Neuronal stem cell (in vitro differentiated cells): ENCODE measurements at regions not wholly inside any gene's neighbourhood (a gene's known extent, or its start where the extent isn't known, plus 50 kb on each side); places are given as distances from the start of the nearest gene placed in this dataset.

ENCODE experiments used
- DNase-seq: peaks from one replicate; pipeline ENCODE4 v3.0.0-alpha.2; 2013; ENCODE audit warnings: low spot score
- H2AFZ ChIP-seq: one replicate; pipeline ENCODE4 v1.6.1; 2013; ENCODE audit warnings: mild to moderate bottlenecking, low read length, inconsistent platforms
- H2AK5ac ChIP-seq: 2 replicates; pipeline ENCODE4 v1.6.1; 2013; ENCODE audit warnings: low read depth, mild to moderate bottlenecking, inconsistent platforms, low read length, moderate library complexity, mixed read lengths
- H2BK120ac ChIP-seq: 2 replicates; pipeline ENCODE4 v1.6.1; 2013; ENCODE audit warnings: low read depth, mild to moderate bottlenecking, inconsistent platforms, low read length, moderate library complexity, mixed read lengths
- H2BK12ac ChIP-seq: one replicate; pipeline ENCODE4 v1.6.1; 2013; ENCODE audit warnings: low read length, inconsistent platforms
- H2BK15ac ChIP-seq: 2 replicates; pipeline ENCODE4 v1.6.1; 2013; ENCODE audit warnings: mild to moderate bottlenecking, low read length, inconsistent platforms, mixed read lengths
- H2BK5ac ChIP-seq: one replicate; pipeline ENCODE4 v1.6.1; 2013; ENCODE audit warnings: inconsistent platforms, mild to moderate bottlenecking, low read length, moderate library complexity
- H3K14ac ChIP-seq: one replicate; pipeline ENCODE4 v1.6.1; 2013; ENCODE audit warnings: low read length, inconsistent platforms
- H3K18ac ChIP-seq: 2 replicates; pipeline ENCODE4 v1.6.1; 2013; ENCODE audit warnings: low read length, inconsistent platforms
- H3K23ac ChIP-seq: 2 replicates; pipeline ENCODE4 v1.6.1; 2013; ENCODE audit warnings: low read depth, mild to moderate bottlenecking, mixed read lengths, low read length, inconsistent platforms; ENCODE audit not compliant: poor library complexity
- H3K27ac ChIP-seq: replicated peaks from 3 replicates; pipeline ENCODE4 v1.5.1; 2013; ENCODE audit warnings: low read length, inconsistent platforms
- H3K27me3 ChIP-seq, 3 experiments: 2 replicates each; pipeline ENCODE4 v1.6.1; 2013; ENCODE audit warnings: low read length in 3 of 3, mild to moderate bottlenecking in 2 of 3, inconsistent platforms in 1 of 3, low read depth in 1 of 3, mixed read lengths in 1 of 3, moderate library complexity in 1 of 3; ENCODE audit not compliant: control insufficient read depth in 3 of 3, insufficient read depth in 3 of 3
- H3K36me3 ChIP-seq, 2 donors: replicated peaks in 1 of 2; 2 replicates each; pipeline ENCODE4 v1.6.1; 2013; ENCODE audit warnings: low read length in 2 of 2; ENCODE audit not compliant: control insufficient read depth in 2 of 2, insufficient read depth in 2 of 2
- H3K4ac ChIP-seq: 2 replicates; pipeline ENCODE4 v1.6.1; 2013; ENCODE audit warnings: inconsistent platforms, mild to moderate bottlenecking, low read length, moderate library complexity
- H3K4me1 ChIP-seq, 2 donors: 1 replicate in 1 of 2; 2 replicates in 1 of 2; pipeline ENCODE4 v1.6.1; 2013; ENCODE audit warnings: low read length in 2 of 2, low read depth in 1 of 2; ENCODE audit not compliant: control insufficient read depth in 2 of 2, insufficient read depth in 1 of 2
- H3K4me2 ChIP-seq: one replicate; pipeline ENCODE4 v1.6.1; 2013; ENCODE audit warnings: mild to moderate bottlenecking, low read length, inconsistent platforms; ENCODE audit not compliant: insufficient read depth, poor library complexity, severe bottlenecking
- H3K4me3 ChIP-seq, 2 donors: 2 replicates each; pipeline ENCODE4 v1.5.1; 2013; ENCODE audit warnings: low read length in 2 of 2, mild to moderate bottlenecking in 2 of 2, inconsistent platforms in 1 of 2, moderate library complexity in 1 of 2
- H3K79me1 ChIP-seq: one replicate; pipeline ENCODE4 v1.6.1; 2013; ENCODE audit warnings: low read depth, mild to moderate bottlenecking, inconsistent platforms, low read length, moderate library complexity
- H3K9ac ChIP-seq: one replicate; pipeline ENCODE4 v1.6.1; 2013; ENCODE audit warnings: mild to moderate bottlenecking, low read depth, low read length, inconsistent platforms; ENCODE audit not compliant: poor library complexity
- H3K9me3 ChIP-seq, 2 donors: replicated peaks in 1 of 2; 2 replicates each; pipeline versions ENCODE3 to v1.6.1; 2013; ENCODE audit warnings: low read length in 2 of 2, mild to moderate bottlenecking in 2 of 2, inconsistent platforms in 1 of 2, low read depth in 1 of 2, mixed read lengths in 1 of 2, moderate library complexity in 1 of 2; ENCODE audit not compliant: control insufficient read depth in 2 of 2, insufficient read depth in 1 of 2
- H4K8ac ChIP-seq: one replicate; pipeline ENCODE4 v1.6.1; 2013; ENCODE audit warnings: low read depth, mild to moderate bottlenecking, inconsistent platforms, low read length, moderate library complexity
- H4K91ac ChIP-seq: one replicate; pipeline ENCODE4 v1.6.1; 2013; ENCODE audit warnings: low read length, low read depth, mild to moderate bottlenecking, inconsistent platforms; ENCODE audit not compliant: poor library complexity
- WGBS, 2 donors: extraction: QIAGEN DNeasy Blood & Tissue Kit; methylation state at CpG; one replicate each; pipeline ENCODE4 v1.1.7; 2013; ENCODE audit warnings: missing lambda C conversion rate in 2 of 2, mixed read lengths in 1 of 2; ENCODE audit not compliant: insufficient read length in 2 of 2, insufficient replicate concordance in 1 of 2; ENCODE audit errors: extremely low coverage in 2 of 2; 5-methylcytosine and 5-hydroxymethylcytosine counted together

DNA sequence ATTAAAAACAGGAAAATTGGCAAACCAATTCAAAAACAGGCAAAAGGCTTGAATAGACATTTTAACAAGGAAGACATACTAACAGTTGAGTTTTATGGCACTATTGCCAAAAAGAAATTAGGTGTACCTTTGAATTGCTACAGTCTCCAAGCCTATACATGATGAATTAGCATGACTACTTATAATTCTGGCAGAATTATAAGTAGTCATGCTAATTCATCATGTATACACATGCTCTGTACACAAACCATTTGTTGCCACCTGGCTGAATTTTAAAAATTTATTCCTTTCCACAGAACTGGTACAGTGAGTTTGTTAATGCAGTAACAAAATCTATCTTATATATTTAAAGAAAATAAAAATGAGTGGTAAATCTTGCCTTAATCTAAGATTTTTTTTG lies 1332.0 kb upstream of the CRIM1 start:
- Histone ChIP-seq H2BK120ac (no peak overlapping the region), H2BK12ac (no peak overlapping the region), H3K4me2 (no peak overlapping the region), H3K9me3 (no peaks in the 10 kb centered on the region), H4K91ac (no peak overlapping the region), H3K27me3 (no peaks in the 10 kb centered on the region), H3K23ac (no peak overlapping the region), H3K4me3 (no peak overlapping the region), H3K14ac (no peak overlapping the region), H3K4ac (no peak overlapping the region), H3K36me3 (no peaks in the 10 kb centered on the region), H3K79me1 (no peaks in the 10 kb centered on the region), H3K4me1 (no peaks in the 10 kb centered on the region), H2AFZ (no peak overlapping the region), H2BK5ac (no peak overlapping the region), H4K8ac (no peak overlapping the region), H2AK5ac (no peak overlapping the region), H3K9ac (no peak overlapping the region), H3K27ac (no peak overlapping the region), H3K18ac (no peak overlapping the region), H2BK15ac (no peak overlapping the region)
- no peak for DNase-seq

DNA sequence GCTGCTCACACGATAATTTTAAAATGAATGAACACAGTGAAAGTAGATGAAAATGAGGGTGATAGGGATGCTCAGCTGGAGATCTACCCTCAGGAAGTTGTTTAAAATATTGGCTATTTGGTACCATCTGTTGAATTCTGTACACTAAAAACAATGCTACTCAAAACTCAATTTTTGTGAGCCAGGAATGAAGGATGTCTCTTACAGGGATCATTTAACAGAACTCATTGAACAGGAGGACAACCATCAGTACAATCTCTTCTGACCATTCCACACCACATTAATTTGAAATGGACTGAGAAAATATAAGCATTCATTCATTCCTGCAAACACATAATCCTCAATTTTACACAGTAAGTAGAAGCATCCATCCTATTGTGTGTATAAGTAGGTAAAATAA lies 1355.1 kb upstream of the CRIM1 start:
- Histone ChIP-seq H2AFZ (no peak overlapping the region), H3K4me1 (no peaks in the 10 kb centered on the region), H3K18ac (no peak overlapping the region), H2BK12ac (no peak overlapping the region), H4K8ac (no peak overlapping the region), H3K4me3 (no peak overlapping the region), H4K91ac (no peak overlapping the region), H3K79me1 (no peaks in the 10 kb centered on the region), H3K36me3 (no peaks in the 10 kb centered on the region), H3K14ac (no peak overlapping the region), H2BK5ac (no peak overlapping the region), H3K9ac (no peak overlapping the region), H3K4me2 (no peak overlapping the region), H2BK120ac (no peak overlapping the region), H2BK15ac (no peak overlapping the region), H3K27ac (no peak overlapping the region), H2AK5ac (no peak overlapping the region), H3K9me3 (no peaks in the 10 kb centered on the region), H3K4ac (no peak overlapping the region), H3K23ac (no peak overlapping the region), H3K27me3 (no peaks in the 10 kb centered on the region)
- WGBS, 2 donors: no CpG with 5 or more reads among the region's 1 CpG
- DNase-seq: no peak

DNA sequence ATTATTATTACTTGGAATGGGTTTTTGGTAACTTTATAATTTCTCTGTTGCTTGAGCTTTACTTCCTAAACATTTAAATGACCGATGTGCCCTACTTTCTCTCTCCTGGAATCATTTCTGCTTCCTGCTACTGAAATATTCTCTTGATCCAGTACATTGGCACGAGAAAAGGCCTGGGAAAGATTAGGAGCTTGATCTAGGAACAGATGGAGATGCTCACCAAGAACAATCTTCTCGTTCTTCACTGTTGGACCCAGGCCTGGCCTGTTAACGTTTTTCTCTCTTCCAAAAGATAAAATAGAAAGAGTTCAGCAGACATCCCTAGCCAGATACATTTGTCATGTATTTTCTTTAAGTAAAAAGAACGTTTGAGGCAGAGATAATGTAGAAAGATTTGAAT lies 1356.8 kb upstream of the CRIM1 start:
- H2BK15ac ChIP-seq: no peak overlapping the region
- no peak overlapping the region for H4K8ac ChIP-seq
- H3K79me1 ChIP-seq: no peaks in the 10 kb centered on the region
- H2BK12ac ChIP-seq: no peak overlapping the region
- H3K9me3 ChIP-seq: no peaks in the 10 kb centered on the region
- no peak overlapping the region for H3K9ac ChIP-seq
- WGBS, 2 donors: no CpG with 5 or more reads among the region's 5 CpGs
- H3K14ac ChIP-seq: no peak overlapping the region
- H3K4me2 ChIP-seq: no peak overlapping the region
- no peak overlapping the region for H4K91ac ChIP-seq
- no peak overlapping the region for H3K27ac ChIP-seq
- H3K4me3 ChIP-seq: no peak overlapping the region
- H2AFZ ChIP-seq: no peak overlapping the region
- no peak overlapping the region for H2AK5ac ChIP-seq
- no peaks in the 10 kb centered on the region for H3K36me3 ChIP-seq
- no peak overlapping the region for H2BK5ac ChIP-seq
- H3K4ac ChIP-seq: no peak overlapping the region
- no peak for DNase-seq
- no peak overlapping the region for H3K23ac ChIP-seq
- no peaks in the 10 kb centered on the region for H3K27me3 ChIP-seq
- no peaks in the 10 kb centered on the region for H3K4me1 ChIP-seq
- H2BK120ac ChIP-seq: no peak overlapping the region
- no peak overlapping the region for H3K18ac ChIP-seq

GRCh38 chr2:34997779-34998178 lies 1357.8 kb upstream of the CRIM1 start:
- Histone ChIP-seq H3K4me1 (no peaks in the 10 kb centered on the region), H3K4me2 (no peak overlapping the region), H3K18ac (no peak overlapping the region), H3K4ac (no peak overlapping the region), H3K27ac (no peak overlapping the region), H2AK5ac (no peak overlapping the region), H3K23ac (no peak overlapping the region), H3K14ac (no peak overlapping the region), H2AFZ (no peak overlapping the region), H4K91ac (no peak overlapping the region), H2BK15ac (no peak overlapping the region), H2BK5ac (no peak overlapping the region), H3K79me1 (no peaks in the 10 kb centered on the region), H4K8ac (no peak overlapping the region), H3K27me3 (no peaks in the 10 kb centered on the region), H2BK12ac (no peak overlapping the region), H2BK120ac (no peak overlapping the region), H3K36me3 (no peaks in the 10 kb centered on the region), H3K9ac (no peak overlapping the region), H3K4me3 (no peak overlapping the region), H3K9me3 (no peaks in the 10 kb centered on the region)
- WGBS, 2 donors: no CpG with 5 or more reads among the region's 6 CpGs
- DNase-seq: no peak
